ENCODE measurements at regions not wholly inside any gene's neighbourhood (a gene's known extent, or its start where the extent isn't known, plus 50 kb on each side); places are given as distances from the start of the nearest gene placed in this dataset.

DNA sequence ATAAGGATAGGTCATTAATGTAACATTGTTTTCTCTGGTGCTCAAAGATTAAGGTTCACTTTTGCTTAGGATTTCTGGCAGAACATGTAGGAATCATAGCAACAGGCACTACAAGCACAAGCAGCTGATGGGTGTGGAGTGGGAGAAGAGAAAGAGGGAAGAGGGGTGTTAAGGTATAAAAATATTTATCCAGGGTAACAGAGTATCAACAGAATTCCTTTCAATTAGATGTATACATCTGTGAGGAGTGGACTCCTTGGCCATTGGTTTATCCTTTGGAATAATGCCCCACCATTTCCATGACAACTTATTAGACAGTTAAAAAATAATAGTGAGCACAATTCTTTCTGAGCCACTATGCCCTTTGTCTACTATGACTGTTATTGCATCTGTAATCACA lies 388.3 kb upstream of the DDHD1 start:
- Histone ChIP-seq H3K4me1 (peaks cover 0 to 36% (median 0%) of the 10 kb centered on the region in 4 donors), H3K9me3 (no peaks in the 10 kb centered on the region), H3K27me3 (no peaks in the 10 kb centered on the region), H3K27ac (no peak overlapping the region), H3K4me3 (no peak overlapping the region), H3K36me3 (no peaks in the 10 kb centered on the region)
- TF ChIP-seq, protein P1, sequence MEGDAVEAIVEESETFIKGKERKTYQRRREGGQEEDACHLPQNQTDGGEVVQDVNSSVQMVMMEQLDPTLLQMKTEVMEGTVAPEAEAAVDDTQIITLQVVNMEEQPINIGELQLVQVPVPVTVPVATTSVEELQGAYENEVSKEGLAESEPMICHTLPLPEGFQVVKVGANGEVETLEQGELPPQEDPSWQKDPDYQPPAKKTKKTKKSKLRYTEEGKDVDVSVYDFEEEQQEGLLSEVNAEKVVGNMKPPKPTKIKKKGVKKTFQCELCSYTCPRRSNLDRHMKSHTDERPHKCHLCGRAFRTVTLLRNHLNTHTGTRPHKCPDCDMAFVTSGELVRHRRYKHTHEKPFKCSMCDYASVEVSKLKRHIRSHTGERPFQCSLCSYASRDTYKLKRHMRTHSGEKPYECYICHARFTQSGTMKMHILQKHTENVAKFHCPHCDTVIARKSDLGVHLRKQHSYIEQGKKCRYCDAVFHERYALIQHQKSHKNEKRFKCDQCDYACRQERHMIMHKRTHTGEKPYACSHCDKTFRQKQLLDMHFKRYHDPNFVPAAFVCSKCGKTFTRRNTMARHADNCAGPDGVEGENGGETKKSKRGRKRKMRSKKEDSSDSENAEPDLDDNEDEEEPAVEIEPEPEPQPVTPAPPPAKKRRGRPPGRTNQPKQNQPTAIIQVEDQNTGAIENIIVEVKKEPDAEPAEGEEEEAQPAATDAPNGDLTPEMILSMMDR (IDR thresholded peaks at IDR 0.05), result no peak
- TF ChIP-seq EP300 (IDR thresholded peaks at IDR 0.05) (no peak), POLR2A (IDR thresholded peaks at IDR 0.05) (no peak)
- no peak for DNase-seq (ENCODE audit: low spot score in 2 of 2)

- Histone ChIP-seq H3K4me3 (no peak overlapping the region), H3K9me3 (no peaks in the 10 kb centered on the region), H3K4me1 (peaks cover 0 to 36% (median 0%) of the 10 kb centered on the region in 4 donors), H3K36me3 (no peaks in the 10 kb centered on the region), H3K27ac (no peak overlapping the region), H3K27me3 (no peaks in the 10 kb centered on the region)
- TF ChIP-seq, protein P1 (IDR thresholded peaks at IDR 0.05), result peak; percentile 71 to 75 (median 74)
- TF ChIP-seq EP300 (IDR thresholded peaks at IDR 0.05), result no peak
- no peak for TF ChIP-seq POLR2A (IDR thresholded peaks at IDR 0.05)
- WGBS, 2 donors, result 29 to 34% methylated on average over 5 of the region's 5 CpGs
- DNase-seq (ENCODE audit: low spot score in 2 of 2), result peak; percentile 59 to 81
Observed at GRCh38 chr14:53539489-53540126, 386.5 kb upstream of the DDHD1 start.

- WGBS, 2 donors, result 33 to 40% methylated on average over 2 of the region's 2 CpGs
- Histone ChIP-seq H3K4me1 (peaks cover 0 to 36% (median 0%) of the 10 kb centered on the region in 4 donors), H3K36me3 (no peaks in the 10 kb centered on the region), H3K9me3 (no peaks in the 10 kb centered on the region), H3K27me3 (no peaks in the 10 kb centered on the region), H3K27ac (no peak overlapping the region), H3K4me3 (no peak overlapping the region)
- no peak for DNase-seq (ENCODE audit: low spot score in 2 of 2)
- TF ChIP-seq, protein P1 (IDR thresholded peaks at IDR 0.05), result peak in 2 of 5 experiments; percentile 12 to 16
- no peak for TF ChIP-seq POLR2A (IDR thresholded peaks at IDR 0.05)
Observed at GRCh38 chr14:53538316-53538881, 385.3 kb upstream of the DDHD1 start.

GRCh38 chr14:53537422-53538315 lies 384.5 kb upstream of the DDHD1 start:
- WGBS, 2 donors, result 71 to 73% methylated on average over 5 of the region's 5 CpGs

More at GRCh38 chr14:53537422-53538315, 384.5 kb upstream of the DDHD1 start:
- Histone ChIP-seq H3K27ac (peak overlapping the region in 1 of 4 donors; percentile 38), H3K4me3 (no peak overlapping the region), H3K27me3 (no peaks in the 10 kb centered on the region), H3K4me1 (peaks cover 0 to 31% (median 0%) of the 10 kb centered on the region in 4 donors), H3K9me3 (no peaks in the 10 kb centered on the region), H3K36me3 (no peaks in the 10 kb centered on the region)
- DNase-seq (ENCODE audit: low spot score in 2 of 2), result no peak
- TF ChIP-seq POLR2A (IDR thresholded peaks at IDR 0.05), result no peak
- TF ChIP-seq EP300 (IDR thresholded peaks at IDR 0.05), result no peak
- TF ChIP-seq, protein P1 (IDR thresholded peaks at IDR 0.05), result no peak
